ENCODE measurements at regions not wholly inside any gene's neighbourhood (a gene's known extent, or its start where the extent isn't known, plus 50 kb on each side); places are given as distances from the start of the nearest gene placed in this dataset.
"Not testable (repeated sequence)": the region's sequence is repeated elsewhere in the genome, so short reads cannot be mapped to it uniquely, and the experiment has no call there.

DNA sequence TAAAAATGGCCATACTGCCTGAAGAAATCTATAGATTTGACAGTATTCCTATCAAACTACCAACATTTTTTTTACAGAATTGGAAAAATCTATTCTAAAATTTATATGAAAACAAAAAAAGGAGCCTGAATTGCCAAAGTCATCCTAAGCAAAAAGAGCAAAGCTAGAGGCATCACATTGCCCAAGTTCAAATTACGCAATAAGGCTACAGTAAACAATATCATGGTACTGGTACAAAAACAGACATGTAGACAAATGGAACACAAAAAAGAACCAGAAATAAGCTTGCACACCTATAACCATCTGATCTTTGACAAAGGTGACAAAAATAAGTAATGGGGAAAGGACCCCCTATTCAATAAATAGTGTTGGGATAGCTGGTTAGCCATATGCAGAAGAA lies 50.2 kb upstream of the THSD7B start:
- DNase-seq (ENCODE audit: low read depth): no peak

DNA sequence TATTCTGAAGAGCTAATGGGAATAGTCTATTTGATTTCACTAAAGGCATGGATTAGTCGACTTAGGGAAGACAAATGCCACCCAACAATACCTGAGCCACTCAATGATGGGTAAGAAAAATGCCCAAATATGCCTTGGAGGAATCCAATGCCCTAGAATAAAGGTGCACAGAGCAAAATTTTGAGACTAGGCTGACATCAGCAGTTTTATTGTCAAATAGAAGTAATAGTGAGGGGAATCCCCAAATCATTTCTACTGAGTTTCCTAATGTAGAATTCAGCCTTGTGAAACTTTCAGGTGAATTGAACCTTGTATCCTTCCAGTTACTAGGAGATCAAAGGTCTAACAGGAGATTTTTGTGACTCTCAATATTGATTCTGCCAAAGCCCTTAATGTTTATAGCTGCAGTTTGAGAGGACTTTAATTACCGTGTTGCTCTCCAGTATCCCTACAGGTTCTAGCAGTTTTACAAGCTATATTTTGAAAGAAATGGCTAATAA lies 50.8 kb upstream of the THSD7B start:
- DNase-seq (ENCODE audit: low read depth): no peak

DNA sequence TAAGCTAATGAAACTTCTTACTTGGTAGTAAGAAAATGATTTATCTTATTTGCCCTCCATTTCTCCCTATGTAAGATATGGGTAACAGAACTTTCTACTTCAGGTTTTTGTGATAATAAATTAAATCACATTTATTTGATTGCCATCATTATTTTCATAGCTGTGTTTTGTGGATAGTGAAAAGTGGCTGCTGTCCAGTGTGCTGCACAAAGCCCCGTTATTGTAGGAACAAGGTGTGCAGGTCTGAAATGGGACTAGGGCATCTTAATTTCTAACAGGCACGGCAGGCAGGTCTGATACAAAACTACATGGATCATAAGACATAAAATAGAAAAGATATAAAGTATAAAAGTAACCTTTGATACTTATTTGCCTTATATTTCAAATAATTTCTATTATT lies 51.6 kb upstream of the THSD7B start:
- DNase-seq (ENCODE audit: low read depth): no peak

DNA sequence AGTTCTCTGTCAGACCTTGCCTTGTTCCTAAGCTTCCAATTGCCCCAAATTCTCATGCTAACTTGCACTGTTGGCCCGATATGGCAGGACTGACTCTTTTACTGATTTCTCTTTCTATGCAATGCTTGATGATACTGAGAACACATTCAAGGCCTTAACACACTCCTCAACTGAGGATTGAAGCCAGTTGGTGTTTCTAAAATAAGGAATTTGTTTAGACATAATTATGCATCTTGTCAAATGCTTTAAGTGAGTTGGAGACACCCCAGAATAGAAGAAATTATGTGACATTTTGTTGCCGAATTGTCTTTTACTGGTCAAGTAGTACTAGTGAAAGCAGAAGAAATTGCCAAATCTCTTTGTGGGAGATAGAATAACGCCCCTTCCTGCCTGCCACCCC lies 60.0 kb upstream of the THSD7B start:
- no peak for DNase-seq (ENCODE audit: low read depth)

DNA sequence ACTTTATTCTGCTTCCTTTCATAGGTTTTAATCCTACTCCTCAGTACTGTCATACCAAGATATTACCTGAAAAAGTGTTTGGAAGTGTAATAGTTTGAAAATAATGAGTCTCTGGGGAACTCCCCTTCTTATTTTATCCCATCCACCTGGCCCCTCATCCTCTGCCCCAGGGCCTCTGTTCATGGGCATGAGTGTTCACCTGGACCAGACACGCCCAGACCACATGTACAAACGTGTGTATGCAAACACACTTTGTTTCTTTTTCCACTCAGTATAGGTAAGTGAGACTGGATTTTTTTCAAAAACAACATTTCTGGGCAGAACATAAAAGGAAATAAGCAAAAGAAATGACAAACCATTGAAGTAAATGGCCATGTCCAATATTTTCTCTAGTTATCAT lies 62.1 kb upstream of the THSD7B start:
- DNase-seq (ENCODE audit: low read depth): no peak

DNA sequence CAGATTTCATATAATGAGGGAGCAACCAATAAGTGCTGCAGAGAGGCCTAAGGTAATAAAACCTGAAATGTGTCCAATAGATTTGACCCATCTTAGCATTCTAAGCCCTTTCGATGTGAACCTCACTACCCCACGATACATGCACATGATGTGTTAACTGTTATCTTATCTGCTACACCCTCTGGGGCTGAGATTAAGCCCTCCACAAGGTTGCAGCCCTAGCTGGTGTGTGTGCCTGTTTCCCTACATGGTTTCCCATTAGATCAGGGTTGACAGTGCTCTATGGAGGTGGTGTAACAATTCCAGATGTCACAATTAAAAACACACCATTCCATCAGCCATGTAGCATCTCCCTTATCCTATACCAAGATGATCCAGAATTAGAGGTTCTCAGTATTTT lies 68.9 kb upstream of the THSD7B start:
- no peak for DNase-seq (ENCODE audit: low read depth)

DNA sequence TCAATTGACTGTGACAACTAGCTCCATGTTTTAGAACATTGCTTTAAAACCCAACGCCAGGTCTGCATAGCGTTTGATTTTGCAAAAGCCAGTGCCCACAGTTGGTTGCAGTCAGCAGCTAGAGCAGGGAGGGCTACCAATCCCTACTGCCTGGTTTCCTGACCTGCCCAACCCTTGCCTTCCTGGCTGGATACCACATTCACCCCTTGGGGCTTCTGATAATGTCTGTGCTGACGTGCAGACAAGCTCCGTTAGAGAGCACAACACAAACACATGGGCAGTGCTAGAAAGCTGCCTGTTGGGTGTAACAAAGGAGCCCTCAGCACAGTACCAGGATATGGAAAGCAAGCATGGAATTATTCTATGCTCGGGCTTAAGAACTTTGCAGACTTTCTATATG lies 71.4 kb upstream of the THSD7B start:
- no peak for DNase-seq (ENCODE audit: low read depth)

DNA sequence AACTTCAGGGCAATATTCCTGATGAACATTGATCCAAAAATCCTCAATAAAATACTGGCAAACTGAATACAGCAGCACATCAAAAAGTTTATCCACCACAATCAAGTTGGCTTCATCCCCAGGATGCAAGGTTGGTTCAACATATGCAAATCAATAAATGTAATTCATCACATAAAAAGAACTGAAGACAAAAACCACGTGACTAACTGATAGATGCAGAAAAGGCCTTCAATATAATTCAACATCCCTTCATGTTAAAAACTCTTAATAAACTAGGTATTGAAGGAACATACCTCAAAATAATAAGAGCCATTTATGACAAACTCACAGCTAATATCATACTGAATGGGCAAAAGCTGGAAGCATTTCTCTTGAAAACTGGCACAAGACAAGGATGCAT lies 85.3 kb upstream of the THSD7B start:
- not testable (repeated sequence) for DNase-seq (ENCODE audit: low read depth)

DNA sequence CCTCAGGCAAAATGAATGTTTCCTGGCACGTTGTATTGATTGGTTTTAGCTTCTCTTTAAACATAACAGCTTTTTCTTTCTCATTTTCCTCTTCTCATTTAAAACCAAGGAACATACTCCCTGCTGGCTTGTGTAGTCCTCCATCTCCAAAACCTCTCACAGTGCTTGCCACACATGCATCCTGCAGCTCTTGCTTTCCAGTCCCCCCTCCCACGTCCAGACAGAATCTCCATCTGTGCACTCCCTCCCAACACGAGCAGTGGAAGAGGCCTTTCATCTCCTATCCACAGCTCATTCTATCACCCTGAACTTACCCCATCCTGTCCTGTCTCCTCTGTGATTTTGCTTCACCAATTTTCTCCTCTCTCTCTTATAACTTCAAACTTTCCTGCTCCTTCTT lies 99.6 kb upstream of the THSD7B start:
- DNase-seq (ENCODE audit: low read depth): no peak

DNA sequence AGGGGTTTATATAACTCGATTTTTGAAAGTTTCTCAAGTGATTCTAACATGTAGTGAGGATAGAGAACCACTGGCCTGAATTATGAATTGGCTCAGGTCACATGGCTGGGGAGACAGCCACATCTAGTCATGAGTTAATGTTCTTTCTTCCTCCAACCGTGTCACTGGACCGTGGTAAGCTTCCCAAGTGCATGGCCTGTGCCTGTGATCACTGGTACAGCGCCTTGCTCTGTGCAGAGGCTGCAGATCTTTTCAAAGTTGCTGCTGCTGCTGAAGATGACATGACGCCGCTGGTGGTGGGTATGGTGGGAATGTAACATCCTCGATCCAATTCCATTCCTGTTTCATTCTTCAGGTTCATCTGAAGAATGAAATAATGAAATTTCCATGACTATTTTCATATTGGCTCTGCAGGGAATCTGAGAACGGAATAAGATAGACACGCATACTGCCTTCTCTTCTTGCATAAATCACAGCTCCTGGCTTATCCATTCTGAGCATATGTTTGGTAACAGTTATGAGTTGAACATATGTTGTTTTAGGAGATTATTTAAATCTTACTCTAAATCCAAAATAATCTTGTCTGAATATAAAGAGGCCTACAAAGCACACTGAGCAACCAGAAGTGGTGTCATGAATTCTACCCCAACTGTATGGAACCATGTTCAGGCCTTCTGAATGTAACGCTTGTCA lies 100.5 kb upstream of the THSD7B start:
- DNase-seq (ENCODE audit: low read depth): no peak

DNA sequence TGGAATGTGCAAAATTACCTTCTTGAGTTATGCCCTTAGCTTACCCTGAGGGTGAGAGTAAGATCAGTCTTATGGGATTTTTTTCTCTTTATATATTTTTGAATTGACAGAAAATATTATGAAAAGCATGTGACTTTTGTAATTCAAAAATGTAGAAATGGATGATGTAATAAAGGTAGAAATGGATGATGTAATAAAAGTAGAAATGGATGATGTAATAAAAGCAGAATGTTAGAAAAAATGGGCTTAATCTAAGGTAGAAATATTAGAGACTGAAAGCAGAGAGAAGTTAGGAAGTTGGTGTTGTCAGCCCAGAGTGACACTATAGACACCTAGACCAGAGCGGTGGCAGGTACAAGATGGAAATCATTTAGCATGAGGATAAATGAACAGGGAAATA lies 107.1 kb upstream of the THSD7B start:
- DNase-seq (ENCODE audit: low read depth): no peak

DNA sequence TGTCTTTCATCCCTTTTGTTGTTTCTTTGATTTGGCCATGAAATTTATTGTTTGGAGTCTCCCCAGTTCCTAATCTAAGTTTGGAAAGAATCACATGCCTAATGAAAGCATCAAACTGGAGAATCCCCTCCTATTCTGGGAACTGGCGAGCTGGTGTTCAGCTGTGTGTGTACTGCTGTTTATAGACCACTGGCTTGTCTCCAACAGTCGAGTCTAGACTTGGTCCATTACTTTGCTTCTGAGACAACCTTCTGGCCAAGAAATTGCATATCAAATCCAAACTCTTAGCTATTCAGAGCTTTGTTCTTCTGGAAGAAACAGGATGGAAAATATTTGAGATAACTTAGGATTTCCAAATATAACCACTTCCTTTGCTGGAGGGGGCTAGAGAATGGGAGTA lies 111.5 kb upstream of the THSD7B start:
- DNase-seq (ENCODE audit: low read depth): no peak

DNA sequence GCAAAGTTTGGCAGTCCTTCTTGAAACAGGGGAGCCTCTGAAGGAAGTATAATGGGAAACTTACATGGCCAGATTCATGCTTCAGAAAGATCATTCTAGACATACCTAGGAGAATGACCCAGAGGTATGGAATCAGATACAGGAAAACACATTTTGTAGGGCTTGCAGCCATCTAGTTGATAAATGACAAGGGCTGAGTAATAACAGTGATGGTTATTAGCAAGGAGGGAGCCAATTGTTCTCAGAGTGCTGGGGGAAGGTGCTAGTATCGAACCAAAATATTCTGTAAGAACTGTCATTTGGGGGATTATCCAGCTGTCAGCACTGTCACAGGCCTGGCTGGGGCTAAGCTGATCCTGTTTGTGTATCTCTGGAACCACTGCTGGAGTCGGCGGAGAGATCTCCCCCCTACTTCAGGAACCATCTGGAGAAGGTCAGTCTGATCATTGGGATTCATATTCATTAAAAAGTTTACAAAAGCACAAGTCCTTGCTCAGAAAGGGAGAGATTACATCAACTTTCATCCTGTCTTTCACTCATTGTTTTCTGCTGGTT lies 113.8 kb upstream of the THSD7B start:
- no peak for DNase-seq (ENCODE audit: low read depth)

DNA sequence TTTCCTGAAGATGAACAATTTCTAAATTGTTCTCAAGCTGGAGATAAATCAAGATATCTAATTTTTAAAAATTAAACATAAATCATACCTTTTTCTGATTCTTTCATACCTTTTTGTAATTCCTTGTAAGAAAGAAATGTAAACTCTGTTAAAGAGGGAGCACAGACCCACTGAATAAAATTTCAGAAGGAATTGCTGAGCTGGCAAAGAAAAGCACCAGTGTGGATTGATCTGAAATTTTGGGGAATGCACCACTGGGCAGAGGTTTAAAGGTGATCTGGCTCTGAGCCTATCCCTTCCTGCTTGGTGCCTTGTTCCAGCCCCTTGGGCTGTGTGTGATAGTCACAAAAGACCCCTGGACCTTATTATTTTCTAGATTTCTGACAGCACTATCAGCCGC lies 118.3 kb upstream of the THSD7B start:
- DNase-seq (ENCODE audit: low read depth): no peak

DNA sequence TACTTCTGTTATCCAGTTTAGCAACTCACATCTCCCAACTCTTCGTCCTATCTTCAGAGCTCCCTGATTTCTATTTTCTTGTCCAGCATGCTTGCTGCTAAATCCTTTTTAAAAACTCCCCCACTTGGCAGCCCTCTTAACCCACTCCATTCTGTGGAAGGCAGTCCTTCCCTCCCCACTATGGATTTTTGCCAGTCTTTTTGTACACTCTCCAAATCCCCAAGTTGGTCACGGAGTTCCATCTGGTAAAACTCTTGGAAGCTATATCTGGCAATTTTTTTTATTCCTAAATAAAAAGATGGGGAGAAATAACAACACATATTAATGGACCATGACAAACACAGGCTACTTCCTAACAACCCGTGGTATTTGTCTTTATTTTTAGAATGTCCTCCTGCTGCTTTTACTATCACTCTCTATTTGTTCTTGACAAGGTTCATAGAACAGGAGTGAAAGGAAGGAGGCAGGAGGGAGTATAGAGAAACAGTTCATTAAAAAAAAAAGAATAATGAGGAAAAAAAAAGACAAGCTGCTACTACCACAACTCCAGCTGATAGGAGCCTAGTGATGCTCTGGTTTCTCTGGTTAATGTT lies 120.0 kb upstream of the THSD7B start:
- DNase-seq (ENCODE audit: low read depth): no peak

DNA sequence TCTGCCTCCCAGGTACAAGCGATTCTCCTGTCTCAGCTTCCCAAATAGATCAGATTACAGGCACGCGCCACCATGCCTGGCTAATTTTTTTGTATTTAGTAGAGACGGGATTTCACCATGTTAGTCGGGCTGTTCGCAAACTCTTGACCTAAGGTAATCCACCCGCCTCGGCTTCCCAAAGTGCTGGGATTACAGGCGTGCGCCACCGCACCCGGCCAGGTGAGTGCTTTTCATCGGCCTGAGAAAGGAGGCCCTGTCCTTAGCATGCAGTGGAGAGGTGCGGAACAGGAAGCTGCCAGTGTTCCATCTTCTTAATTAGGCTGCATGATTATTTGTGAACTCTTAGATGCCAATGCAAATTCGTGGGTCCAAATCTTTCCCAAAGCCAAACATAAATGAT lies 125.7 kb upstream of the THSD7B start:
- no peak for DNase-seq (ENCODE audit: low read depth)

DNA sequence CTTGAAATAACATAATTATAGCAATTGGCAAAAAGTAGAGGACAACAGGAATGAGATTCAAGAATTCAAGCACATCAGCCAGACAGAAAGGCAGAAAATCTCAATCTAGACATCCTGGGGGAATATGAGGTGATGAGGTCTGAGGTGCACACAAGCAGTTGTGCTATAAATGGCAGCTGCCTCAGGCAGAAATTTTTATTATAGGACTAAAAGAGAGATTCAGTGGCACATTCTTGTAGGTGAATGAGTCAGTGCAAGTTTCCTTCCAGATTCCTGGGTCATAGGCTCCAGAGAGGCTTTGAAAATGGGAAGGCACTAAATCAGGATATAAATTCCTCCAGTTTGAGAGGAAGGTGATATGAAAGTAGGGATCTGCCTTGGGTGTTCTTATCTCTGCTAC lies 127.2 kb upstream of the THSD7B start:
- DNase-seq (ENCODE audit: low read depth): no peak

DNA sequence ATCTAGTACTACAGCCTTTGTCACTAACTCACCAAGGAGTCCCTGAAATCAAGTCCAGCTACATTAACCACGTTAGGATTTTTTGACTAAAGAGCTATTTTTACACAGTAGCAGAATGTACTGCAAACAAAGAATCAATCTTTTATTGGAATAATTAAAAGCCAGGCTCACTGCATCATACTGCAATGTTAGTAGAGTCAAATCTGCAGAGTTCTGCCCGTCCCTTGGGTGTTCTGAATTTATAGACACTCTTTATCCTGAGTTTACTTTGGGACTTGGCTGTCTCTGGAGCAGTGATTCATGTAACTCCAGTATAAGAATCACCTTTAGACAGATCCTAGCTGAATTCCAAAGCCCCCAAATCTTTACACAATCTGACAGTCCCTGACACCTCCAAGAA lies 127.9 kb upstream of the THSD7B start:
- DNase-seq (ENCODE audit: low read depth): no peak

DNA sequence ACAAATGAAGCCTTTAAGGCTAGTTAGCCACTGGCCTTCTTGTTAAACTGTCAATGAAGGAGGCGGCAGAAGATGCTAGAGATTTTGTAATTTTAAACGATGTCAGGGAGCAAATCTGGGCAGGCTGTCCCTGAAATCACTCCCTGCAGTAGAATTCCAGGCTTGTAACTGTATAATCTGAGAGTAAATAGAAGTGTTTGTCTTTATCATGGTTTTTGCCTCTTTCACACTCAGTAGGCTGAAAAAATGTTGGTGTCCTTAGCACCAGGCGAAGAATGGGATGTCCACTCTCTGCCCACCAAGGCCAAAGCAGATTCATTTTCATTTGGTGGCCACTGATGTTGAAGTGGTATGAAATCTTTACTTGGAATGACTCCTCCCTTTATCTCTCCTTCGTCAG lies 136.9 kb upstream of the THSD7B start:
- no peak for DNase-seq (ENCODE audit: low read depth)

DNA sequence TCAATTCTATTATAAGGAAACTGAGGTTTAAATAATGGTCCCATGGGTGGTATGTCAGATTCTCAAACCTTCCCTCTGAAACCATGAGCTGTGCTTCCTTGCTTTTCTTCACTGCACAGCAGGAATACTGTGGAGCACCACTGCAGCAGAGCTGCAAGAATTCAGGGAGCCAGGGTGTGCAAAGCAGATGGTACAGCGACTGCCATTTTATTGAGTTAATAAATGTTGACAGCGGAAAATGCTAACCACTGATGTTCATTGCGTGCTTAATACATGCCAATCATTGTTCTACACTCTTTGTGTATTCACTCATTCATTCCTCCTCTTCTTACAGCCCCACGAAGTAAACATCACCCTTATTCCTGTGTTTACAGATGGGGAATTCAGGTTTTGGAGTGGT lies 152.2 kb upstream of the THSD7B start:
- DNase-seq (ENCODE audit: low read depth): no peak

DNA sequence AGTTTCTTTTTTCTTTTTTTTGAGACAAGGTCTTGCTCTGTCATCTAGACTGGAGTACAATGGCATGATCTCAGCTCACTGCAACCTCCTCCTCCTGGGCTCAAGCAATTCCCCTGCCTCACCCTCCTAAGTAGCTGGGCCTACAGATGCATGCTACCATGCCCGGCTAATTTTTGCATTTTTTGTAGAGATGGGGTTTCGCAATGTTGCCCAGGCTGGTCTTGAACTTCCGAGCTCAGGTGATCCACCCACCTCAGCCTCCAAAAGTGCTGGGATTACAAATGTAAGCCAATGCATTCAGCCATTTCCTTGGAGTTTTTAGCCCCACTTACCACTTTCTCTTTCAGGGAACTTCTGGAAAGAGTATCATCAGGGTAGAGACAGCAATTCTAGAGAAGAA lies 153.3 kb upstream of the THSD7B start:
- DNase-seq (ENCODE audit: low read depth): no peak

DNA sequence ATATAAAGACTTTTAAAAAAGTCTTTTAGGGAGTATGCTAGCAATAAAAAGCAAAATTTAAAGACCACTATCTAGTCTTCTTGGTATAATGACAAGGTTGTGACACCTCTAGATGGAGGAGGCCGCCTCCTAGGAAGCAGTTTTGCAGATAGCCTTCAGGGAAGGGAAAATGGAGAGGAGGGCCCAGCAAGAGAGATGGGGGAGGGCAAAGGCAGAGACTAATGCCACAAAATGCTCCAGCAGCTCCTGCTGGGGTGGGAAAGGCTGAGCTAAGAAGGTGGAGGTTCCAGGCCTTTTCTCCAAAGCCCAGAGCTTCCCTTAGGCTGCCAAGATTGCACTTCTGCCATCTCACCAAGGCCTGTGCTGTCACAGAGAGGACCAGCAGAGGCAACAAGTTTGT lies 153.9 kb upstream of the THSD7B start:
- no peak for DNase-seq (ENCODE audit: low read depth)

DNA sequence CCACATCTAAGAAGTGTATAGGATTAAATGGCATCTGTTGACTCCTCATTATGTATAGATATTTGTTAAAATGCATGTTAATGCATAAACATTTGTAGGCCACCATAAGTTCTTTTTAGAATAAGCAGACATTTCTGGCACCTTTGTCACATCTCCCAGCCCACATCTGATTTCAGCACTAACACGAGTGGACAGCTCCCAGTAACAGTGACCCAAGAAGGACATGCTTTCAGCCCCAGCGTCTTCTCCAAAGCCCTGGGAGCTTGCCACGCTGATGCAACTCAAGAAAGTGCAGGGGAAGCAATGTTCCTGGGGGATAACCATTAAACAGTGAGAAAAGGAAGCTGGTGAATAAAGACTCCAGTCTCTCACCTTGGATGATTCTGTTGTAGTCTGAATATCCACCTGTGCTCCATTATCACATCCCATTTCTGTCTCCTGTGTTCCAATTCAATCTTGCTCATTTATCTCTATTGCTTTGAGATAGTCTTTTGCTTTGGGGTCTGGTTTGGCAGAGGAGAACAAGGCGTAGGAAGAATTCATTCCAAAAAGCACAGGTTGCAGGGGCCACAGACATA lies 182.6 kb upstream of the THSD7B start:
- DNase-seq (ENCODE audit: low read depth): no peak

Measured in Daoy (cell line).